RPMI8226 (cell line): ENCODE measurements at regions not wholly inside any gene's neighbourhood (a gene's known extent, or its start where the extent isn't known, plus 50 kb on each side); places are given as distances from the start of the nearest gene placed in this dataset.
A peak's percentile ranks its signal among the peaks of the same experiment; 100 is the strongest.

ENCODE experiments used
- DNase-seq: peaks from one replicate; pipeline ENCODE4 v3.0.0-alpha.2; 2015

DNA sequence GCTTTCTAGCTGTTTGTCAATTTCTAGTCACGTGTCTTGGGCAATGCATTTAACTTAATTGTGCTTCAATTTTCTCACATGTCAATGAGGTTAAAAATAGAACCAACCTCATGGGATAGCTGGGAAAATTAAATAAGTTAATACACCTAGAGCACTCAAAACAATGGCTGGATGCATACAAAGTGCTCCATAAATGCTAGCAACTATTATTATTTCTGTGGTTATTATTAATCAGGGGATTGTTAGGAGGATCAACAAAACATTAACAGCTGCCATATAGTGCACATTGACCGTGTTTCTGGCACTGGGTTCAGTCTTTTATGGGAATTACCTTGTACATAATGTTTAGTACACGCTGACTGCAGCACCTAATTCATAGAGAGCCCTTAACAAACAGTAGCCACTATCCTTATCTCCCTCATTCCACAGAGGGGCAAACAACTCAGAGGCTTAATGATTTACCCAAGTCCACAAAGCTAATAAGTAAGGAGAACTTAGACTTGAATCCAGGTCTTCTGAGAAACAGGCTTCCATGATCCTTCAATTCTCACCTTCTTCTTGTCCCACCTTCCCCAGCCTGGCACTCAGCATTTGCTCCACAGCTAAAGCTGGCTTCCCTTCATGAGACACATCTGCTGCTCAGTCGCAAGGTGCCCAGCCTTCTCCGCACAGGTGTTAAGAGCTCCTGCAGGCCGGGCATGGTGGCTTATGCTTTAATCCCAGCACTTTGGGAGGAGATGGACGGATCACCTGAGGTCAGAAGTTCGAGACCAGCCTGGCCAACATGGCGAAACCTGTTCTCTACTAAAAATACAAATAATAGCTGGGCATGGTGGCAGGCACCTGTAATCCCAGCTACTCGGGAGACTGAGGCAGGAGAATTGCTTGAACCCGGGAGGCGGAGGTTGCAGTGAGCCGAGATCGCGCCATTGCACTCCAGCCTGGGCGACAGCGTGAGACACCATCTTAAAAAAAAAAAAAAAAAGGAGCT lies 137.4 kb upstream of the ABCA1 start:
- DNase-seq, result no peak

DNA sequence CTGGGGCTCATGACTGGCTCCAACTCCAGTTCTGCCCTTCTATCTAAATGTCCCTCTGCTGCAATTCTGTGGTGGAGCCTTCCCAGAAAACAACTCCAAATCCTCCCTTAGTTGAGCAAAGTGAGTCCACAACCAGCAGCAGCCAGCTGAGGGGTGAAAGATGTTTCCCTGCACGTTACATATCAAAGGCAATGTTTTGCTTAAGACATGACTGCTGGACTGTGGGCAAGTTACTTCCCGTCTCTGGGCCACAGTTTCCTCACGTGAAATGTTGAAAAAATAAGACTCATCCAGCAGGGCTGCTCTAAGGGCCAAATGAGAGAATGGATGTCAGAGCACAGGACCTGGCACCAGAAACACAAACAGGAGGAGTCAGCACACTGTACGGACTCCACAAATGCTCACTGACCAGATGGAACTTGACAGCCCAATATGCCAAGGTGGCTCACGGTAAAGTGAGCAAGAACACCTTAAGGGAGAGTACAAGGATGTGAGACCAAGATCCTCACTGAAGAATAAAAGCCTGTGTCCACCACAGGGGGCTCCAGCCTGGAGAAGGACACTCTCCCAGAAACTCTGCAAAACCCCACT lies 138.4 kb upstream of the ABCA1 start:
- DNase-seq, result no peak

- DNase-seq, result no peak
Measured at GRCh38 chr9:105067895-105068580, 140.1 kb upstream of the ABCA1 start.

GRCh38 chr9:105069285-105069684 lies 141.3 kb upstream of the ABCA1 start:
- DNase-seq, result no peak

DNA sequence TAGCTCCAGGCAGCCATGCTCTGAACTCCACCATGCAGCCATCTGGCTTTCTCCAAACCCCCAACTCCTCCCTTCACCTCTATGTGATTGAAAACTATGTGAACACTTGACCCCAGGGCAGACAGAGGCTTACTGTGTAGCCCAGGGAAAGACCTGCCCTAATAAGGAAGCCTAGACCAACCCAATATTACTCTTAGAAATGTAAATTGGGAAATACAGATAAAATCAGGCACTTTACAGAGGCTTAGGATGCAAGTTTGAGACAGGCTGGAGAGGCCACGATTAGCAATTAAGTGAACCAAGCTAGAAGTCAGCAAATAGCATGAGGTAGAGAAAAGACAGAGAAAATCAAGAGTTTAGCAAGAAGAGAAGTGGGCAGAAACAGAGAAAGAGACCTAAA lies 141.7 kb upstream of the ABCA1 start:
- no peak for DNase-seq

DNA sequence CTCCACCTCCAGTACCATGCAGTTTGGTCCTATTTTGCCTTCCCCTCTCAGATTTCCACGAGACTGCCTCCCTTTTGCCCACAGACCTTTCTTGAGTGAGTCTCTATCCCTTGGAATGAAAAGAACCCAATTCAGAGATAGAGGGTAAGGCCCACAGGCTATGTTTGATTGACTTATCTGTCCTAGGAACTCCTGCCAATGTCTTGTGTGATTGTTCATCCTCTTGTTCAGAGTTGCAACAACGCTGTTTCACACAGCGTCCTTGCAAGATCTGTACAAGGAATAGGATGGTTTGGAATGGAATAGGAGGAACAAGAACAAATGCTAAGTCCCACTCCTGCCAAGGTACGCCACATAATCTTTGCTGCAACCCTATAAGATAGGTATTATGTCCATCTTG lies 142.2 kb upstream of the ABCA1 start:
- DNase-seq, result no peak

GRCh38 chr9:105072476-105072875 lies 144.5 kb upstream of the ABCA1 start:
- DNase-seq, result no peak

- no peak for DNase-seq
Measured at GRCh38 chr9:105073147-105073546, 145.2 kb upstream of the ABCA1 start.

DNA sequence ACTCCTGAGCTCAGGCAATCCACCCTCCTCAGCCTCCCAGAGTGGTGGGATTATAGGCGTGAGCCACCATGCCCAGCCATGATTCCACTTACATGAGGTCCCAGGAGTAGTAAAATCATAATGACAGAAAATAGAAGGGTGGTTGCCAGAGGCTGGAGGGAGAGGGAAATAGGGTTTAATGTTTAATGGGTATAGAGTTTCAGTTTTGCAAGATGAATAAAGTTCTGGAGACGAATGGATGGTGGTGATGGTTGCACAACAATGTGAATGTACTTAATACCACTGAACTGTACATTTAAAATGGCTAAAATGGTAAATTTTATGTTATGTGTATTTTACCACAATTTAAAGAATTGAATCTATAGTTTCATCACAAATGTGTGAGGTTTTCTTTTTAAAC lies 146.5 kb upstream of the ABCA1 start:
- no peak for DNase-seq

DNA sequence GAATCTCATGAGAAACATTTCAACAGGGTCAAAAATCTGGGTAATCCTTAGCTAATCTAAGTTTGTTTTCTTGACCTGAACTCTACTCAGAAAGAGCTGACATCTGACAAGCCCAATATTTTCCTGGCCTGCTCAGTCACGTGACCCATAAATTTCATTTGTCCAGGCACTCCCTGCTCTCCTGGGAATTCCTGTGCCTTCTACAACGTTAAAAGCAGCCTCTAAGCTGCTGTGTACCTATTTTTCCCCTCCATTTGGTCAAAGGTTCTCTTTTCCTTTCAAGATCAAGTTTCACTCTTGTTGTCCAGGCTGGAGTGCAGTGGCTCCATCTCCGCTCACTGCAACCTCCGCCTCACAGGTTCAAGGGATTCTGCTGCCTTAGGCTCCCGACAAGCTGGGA lies 148.8 kb upstream of the ABCA1 start:
- DNase-seq, result no peak

DNA sequence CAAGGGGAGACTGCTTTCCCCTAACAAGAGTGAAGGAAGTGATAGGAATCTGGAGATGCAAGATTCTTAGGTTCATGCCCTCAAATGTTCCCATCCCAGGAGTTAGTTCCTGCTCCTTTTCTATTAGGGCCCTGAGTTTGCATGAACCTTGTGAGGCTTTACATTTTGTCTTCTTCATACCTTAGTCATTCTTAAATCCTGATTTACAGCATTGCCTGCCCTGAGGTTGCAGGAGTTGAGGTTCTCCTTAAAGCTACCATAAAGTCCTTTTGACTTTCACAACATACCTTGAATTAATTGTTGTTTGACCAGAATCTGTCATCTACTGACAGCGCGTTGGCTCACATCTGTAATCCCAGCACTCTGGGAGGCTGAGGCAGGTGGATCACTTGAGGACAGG lies 151.5 kb upstream of the ABCA1 start:
- no peak for DNase-seq

GRCh38 chr9:105082843-105083242 lies 154.9 kb upstream of the ABCA1 start:
- DNase-seq, result no peak

GRCh38 chr9:105083256-105083655 lies 155.3 kb upstream of the ABCA1 start:
- no peak for DNase-seq

- DNase-seq, result no peak
Measured at GRCh38 chr9:105087910-105088898, 156.2 kb upstream of the SLC44A1 start.

DNA sequence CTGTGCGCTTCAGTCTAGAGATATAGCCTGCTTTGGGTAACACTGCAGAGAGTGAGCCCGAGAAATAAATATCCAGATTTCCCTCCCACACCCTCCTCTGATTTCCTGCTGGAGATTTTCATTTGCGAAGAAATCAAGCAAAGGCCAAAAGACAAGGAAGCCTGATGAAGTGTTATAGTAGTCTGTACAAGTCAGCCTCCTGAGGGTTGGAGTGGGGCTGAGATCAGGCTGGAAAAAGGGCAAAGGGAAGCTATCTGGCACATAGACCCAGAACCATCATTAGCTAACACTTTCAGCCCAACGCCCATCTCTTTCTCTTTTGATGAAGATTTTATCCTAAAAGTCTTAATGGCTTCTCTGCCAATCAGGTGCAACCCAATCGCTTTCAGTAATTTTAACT lies 154.6 kb upstream of the SLC44A1 start:
- DNase-seq, result no peak

GRCh38 chr9:105091004-105091640 lies 153.3 kb upstream of the SLC44A1 start:
- no peak for DNase-seq

GRCh38 chr9:105093685-105094084 lies 150.8 kb upstream of the SLC44A1 start:
- no peak for DNase-seq

DNA sequence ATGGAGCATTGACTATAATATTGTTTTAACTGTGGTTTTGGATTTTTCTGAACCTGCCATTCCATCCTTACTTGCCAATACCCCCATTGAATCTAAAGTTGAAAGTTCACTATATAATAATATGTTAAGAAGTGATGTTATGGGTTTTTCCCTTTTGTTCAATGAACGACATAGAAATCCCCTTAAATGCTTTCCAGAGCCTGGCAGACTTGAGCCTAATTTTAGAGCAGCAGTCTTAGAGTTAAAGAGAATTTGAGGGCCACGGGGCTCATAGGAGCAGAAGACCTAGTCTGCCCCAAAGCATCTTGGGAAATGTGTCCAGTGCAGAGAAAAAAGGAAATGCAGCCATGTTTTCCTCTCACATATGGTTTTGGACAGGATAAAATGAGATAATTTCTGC lies 146.1 kb upstream of the SLC44A1 start:
- DNase-seq, result no peak

GRCh38 chr9:105103776-105104175 lies 140.7 kb upstream of the SLC44A1 start:
- no peak for DNase-seq

- DNase-seq, result no peak
Measured at GRCh38 chr9:105114318-105114717, 130.1 kb upstream of the SLC44A1 start.

- peak; percentile 76 for DNase-seq
Measured at GRCh38 chr9:105114964-105115728, 129.3 kb upstream of the SLC44A1 start.
